HL-60 (cell line): ENCODE measurements at regions not wholly inside any gene's neighbourhood (a gene's known extent, or its start where the extent isn't known, plus 50 kb on each side); places are given as distances from the start of the nearest gene placed in this dataset.

Source experiments
- CTCF ChIP-seq: IDR thresholded peaks from one replicate; pipeline ENCODE4 v1.5.1; 2011; ENCODE audit warnings: low read length, control low read depth, inconsistent platforms; ENCODE audit not compliant: insufficient read depth
- REST ChIP-seq: IDR thresholded peaks from 2 replicates; pipeline ENCODE4 v1.6.1; 2012; ENCODE audit warnings: low read depth; ENCODE audit not compliant: insufficient replicate concordance

GRCh38 chr14:48333221-48333920, 658.0 kb upstream of the MDGA2 start:
- TF ChIP-seq CTCF, result no peak
- no peak for TF ChIP-seq REST
